ENCODE measurements at regions not wholly inside any gene's neighbourhood (a gene's known extent, or its start where the extent isn't known, plus 50 kb on each side); places are given as distances from the start of the nearest gene placed in this dataset.

DNA sequence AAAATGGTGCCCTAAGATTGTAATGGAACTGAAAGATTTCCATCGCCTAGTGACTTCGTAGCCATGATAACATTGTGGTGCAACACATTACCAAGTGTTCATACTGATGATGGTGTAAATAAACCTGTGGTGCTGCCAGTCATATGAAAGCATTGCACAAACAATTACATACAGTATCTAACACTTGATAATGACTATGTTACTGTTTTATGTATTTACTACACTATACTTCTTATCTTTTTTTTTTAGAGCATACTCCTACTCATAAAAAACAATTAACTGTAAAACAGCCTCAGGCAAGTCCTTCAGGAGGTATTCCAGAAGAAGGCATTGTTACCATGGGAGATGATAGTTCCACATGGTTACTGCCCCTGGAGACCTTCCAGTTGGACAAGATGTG, 152.7 kb upstream of the EDNRA start:
- ATAC-seq (no peak), DNase-seq (no peak)
- H3K9me3 ChIP-seq, result no peaks in the 10 kb centered on the region
- no peak overlapping the region for H3K4me3 ChIP-seq
- intact Hi-C loops (cut with DNase I), result no loop called here
- TF ChIP-seq, protein P1, sequence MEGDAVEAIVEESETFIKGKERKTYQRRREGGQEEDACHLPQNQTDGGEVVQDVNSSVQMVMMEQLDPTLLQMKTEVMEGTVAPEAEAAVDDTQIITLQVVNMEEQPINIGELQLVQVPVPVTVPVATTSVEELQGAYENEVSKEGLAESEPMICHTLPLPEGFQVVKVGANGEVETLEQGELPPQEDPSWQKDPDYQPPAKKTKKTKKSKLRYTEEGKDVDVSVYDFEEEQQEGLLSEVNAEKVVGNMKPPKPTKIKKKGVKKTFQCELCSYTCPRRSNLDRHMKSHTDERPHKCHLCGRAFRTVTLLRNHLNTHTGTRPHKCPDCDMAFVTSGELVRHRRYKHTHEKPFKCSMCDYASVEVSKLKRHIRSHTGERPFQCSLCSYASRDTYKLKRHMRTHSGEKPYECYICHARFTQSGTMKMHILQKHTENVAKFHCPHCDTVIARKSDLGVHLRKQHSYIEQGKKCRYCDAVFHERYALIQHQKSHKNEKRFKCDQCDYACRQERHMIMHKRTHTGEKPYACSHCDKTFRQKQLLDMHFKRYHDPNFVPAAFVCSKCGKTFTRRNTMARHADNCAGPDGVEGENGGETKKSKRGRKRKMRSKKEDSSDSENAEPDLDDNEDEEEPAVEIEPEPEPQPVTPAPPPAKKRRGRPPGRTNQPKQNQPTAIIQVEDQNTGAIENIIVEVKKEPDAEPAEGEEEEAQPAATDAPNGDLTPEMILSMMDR (IDR thresholded peaks at IDR 0.05), result no peak
- TF ChIP-seq POLR2A (IDR thresholded peaks at IDR 0.05), result no peak
- WGBS, 2 donors, result 83 to 88% methylated on average over 2 of the region's 2 CpGs
- no peaks in the 10 kb centered on the region for H3K4me1 ChIP-seq
- H3K36me3 ChIP-seq (replicated peaks in 1 of 2; ENCODE audit: insufficient read depth in 1 of 2, low read depth in 2 of 2), result no peaks in the 10 kb centered on the region
- no peak overlapping the region for H3K27ac ChIP-seq
- no peaks in the 10 kb centered on the region for H3K27me3 ChIP-seq

DNA sequence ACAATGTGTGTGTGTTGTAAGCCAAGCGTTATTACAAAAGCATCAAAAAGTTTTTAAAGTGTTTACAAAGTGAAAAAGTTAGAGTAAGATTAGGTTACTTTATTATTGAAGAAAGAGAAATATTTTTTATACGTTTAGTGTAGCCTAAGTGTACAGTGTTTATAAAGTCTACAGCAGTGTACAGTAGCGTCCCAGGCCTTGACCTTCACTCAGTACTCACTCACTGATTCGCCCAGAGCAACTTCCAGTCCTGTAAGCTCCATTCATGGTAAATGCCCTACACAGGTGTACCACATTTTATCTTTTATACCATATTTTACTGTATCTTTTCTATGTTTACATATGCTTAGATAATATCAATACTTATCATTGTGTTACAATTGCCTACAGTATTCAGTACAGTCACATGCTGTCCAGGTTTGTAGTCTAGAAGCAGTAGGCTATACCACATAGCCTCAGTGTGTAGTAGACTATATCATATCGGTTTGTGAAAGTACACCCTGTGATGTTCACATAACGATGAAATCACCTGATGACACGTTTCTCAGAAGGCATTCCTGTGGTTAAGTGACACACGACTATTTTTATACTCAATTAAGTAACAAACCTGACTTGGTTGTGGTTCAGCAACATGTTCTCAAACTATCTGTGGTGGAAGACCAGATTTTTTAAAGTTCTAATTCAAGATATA, 152.0 kb upstream of the EDNRA start:
- ATAC-seq, result no peak
- no peak for DNase-seq
- Histone ChIP-seq H3K4me3 (no peak overlapping the region), H3K4me1 (no peaks in the 10 kb centered on the region), H3K27ac (no peak overlapping the region), H3K36me3 (replicated peaks in 1 of 2; ENCODE audit: insufficient read depth in 1 of 2, low read depth in 2 of 2) (no peaks in the 10 kb centered on the region), H3K9me3 (no peaks in the 10 kb centered on the region), H3K27me3 (no peaks in the 10 kb centered on the region)
- TF ChIP-seq POLR2A (IDR thresholded peaks at IDR 0.05), result no peak
- TF ChIP-seq, protein P1 (IDR thresholded peaks at IDR 0.05), result no peak
- intact Hi-C loops (cut with DNase I), result no loop called here
- 53 to 62% methylated on average over 8 of the region's 8 CpGs for WGBS, 2 donors

DNA sequence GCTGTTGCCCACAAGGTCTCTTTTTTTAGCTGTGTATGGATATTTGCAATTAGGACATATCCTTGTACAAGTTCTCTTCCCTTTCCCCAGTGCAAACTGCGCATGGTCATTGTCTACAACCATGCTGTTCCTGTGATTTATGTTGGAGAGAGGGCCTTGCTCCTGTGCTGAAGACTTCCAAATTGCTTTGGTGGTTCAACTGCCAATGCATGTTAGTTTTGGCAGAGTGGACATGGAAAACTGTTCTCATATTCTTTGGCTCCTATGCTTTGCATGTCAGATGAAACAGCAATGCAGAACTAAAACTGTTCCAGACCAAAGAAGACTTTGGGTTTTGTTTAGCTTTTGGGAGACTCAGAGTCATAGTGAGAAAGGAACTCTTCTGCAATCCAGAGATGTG, 148.8 kb upstream of the EDNRA start:
- DNase-seq (no peak), ATAC-seq (no peak)
- TF ChIP-seq, protein P1 (IDR thresholded peaks at IDR 0.05), result no peak
- TF ChIP-seq POLR2A (IDR thresholded peaks at IDR 0.05), result no peak

DNA sequence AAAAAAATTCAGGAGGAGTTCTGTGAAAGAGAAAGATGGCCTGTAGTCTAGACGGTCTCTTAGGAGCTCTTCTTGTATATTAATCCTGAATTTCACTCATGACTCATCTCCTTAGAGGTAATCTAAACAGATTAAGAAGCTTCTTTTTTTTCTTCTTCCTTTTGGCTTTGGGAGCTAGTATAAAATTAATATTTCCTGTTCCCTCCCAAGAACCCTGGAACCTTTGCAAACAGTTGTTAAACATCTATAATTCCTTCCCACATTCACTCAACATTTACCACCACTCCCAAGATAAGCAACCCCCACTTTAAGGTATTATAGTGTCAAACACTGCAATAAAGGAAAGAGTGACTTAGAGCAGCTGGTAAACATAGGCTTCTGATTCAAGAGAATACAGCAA, 146.4 kb upstream of the EDNRA start:
- intact Hi-C loops (cut with DNase I), result no loop called here
- Histone ChIP-seq H3K9me3 (no peaks in the 10 kb centered on the region), H3K4me1 (no peaks in the 10 kb centered on the region), H3K36me3 (replicated peaks in 1 of 2; ENCODE audit: insufficient read depth in 1 of 2, low read depth in 2 of 2) (no peaks in the 10 kb centered on the region), H3K4me3 (no peak overlapping the region), H3K27me3 (no peaks in the 10 kb centered on the region), H3K27ac (no peak overlapping the region)
- TF ChIP-seq, protein P1 (IDR thresholded peaks at IDR 0.05), result no peak
- TF ChIP-seq POLR2A (IDR thresholded peaks at IDR 0.05), result no peak
- 35 to 54% methylated on average over 1 of the region's 1 CpG for WGBS, 2 donors
- ATAC-seq (no peak), DNase-seq (no peak)

More for the DNA sequence above, 148.8 kb upstream of the EDNRA start:
- H3K27me3 ChIP-seq, result no peaks in the 10 kb centered on the region
- no peaks in the 10 kb centered on the region for H3K9me3 ChIP-seq
- H3K4me3 ChIP-seq, result no peak overlapping the region
- 64 to 80% methylated on average over 1 of the region's 1 CpG for WGBS, 2 donors
- H3K4me1 ChIP-seq, result no peaks in the 10 kb centered on the region
- H3K27ac ChIP-seq, result no peak overlapping the region
- H3K36me3 ChIP-seq (replicated peaks in 1 of 2; ENCODE audit: insufficient read depth in 1 of 2, low read depth in 2 of 2), result no peaks in the 10 kb centered on the region
- intact Hi-C loops (cut with DNase I), result no loop called here

DNA sequence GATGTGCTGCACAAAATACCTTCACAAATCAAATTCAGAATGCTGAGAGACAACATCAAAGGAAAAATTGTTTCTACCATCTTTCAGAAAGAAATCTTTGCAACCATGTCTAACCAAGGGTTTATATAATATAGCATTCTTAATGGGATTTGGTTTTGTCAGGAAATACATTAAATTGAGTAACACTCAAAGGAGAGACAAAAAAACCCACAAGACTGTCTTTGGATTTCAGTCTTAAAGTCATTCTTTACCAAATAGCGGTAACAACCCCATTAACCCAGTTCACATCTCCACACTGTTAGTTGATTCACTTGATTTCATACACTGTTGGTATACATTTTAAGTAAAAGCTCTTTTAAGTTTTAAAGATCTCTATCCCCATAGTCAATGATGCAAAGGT, 145.7 kb upstream of the EDNRA start:
- H3K36me3 ChIP-seq (replicated peaks in 1 of 2; ENCODE audit: insufficient read depth in 1 of 2, low read depth in 2 of 2), result no peaks in the 10 kb centered on the region
- H3K4me3 ChIP-seq, result no peak overlapping the region
- no peaks in the 10 kb centered on the region for H3K4me1 ChIP-seq
- no peaks in the 10 kb centered on the region for H3K9me3 ChIP-seq
- intact Hi-C loops (cut with DNase I), result no loop called here
- no peak overlapping the region for H3K27ac ChIP-seq
- WGBS, 2 donors, result 77 to 90% methylated on average over 1 of the region's 1 CpG
- no peak for DNase-seq
- H3K27me3 ChIP-seq, result no peaks in the 10 kb centered on the region
- ATAC-seq, result no peak
- TF ChIP-seq, protein P1 (IDR thresholded peaks at IDR 0.05), result no peak
- no peak for TF ChIP-seq POLR2A (IDR thresholded peaks at IDR 0.05)
